CD4-positive, alpha-beta T cell treated with Interleukin-17A for 1 hour (primary cell): ENCODE measurements at regions not wholly inside any gene's neighbourhood (a gene's known extent, or its start where the extent isn't known, plus 50 kb on each side); places are given as distances from the start of the nearest gene placed in this dataset.

Experiments
- DNase-seq: peaks from one replicate; pipeline ENCODE4 v3.0.0-alpha.2; 2020

DNA sequence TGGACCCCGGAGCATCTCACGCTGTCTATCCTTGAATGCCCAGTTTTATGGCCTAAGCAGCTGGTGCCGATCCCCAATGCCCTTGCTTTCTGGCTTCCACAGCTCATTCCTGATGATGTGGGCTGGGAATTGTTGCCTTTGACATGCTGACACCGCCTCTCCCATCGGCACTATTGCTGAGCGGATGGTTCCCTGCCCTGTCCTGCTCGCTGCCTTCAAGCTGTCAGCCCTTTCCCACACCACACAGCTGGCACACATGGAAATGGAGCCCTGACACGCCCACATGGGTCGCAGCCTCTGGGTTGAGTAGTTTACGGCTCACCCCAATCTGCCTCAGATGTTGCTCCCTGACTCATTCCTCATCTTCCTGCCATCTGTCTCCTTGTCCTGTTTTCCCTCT is 110.2 kb upstream of the SESN3 start:
- no peak for DNase-seq

DNA sequence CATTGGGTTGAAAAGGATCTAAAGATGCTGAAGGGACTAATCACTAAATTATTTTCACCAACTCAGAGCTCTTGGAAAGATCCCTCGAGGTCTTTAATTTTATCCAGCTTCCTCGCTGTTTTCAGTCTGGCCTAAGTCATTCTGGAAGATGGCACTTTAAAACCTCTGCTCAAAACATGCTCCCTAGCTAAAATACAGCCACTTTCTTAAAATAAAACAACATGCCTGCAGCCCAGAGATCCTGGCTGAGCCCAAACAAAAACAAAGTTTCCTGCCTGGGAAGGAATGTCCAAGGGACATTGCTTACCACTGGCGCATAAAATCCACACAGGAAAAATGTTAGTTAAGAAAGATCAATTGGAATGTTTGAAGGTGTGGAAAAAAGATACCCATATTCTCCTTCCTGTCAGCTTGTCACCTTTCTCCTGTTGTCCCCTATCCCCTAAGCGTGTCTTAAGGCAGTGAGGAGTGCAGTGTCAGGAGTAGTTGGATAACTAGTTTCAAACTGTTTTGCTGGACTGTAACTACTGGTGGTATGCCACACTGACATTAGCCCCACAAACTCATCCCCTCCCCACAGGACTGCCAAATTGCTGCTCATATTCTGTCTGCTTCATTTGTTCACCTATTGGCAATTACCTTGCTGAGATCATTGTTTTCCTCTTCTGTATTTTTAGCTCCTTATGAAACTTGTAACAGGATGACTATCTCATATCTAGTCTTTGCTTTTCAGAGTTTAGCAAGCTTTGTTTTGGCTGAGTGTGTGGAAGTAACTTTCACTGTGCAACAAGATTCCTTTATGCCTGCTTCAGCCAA is 108.3 kb upstream of the SESN3 start:
- DNase-seq = no peak

DNA sequence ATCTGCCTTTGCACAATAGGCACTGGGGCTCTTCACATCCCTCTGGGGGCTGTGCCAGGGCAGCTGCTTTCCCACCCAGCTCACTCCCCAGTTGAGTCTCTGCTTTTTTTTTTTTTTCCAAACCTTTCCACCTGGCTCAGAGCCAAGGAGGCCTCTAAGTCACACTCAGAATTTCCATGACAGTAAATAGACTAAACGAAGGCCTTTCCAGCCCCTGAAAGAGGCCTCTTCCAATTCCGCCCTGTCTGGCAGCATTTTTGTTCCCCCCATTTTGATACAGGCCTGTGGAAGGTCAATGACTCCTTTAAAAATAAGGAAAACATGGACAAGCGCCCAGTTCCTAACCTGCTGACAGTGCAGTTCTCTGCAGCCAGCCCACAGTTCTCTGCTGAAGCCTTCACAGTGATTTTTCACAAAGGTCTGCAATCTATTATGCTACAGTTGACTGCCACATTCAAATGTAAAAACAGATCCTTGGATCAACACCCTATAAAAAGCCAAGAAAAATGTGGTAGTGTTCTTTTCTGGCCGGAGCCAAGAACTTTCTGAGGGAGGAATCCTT is 107.5 kb upstream of the SESN3 start:
- no peak for DNase-seq

DNA sequence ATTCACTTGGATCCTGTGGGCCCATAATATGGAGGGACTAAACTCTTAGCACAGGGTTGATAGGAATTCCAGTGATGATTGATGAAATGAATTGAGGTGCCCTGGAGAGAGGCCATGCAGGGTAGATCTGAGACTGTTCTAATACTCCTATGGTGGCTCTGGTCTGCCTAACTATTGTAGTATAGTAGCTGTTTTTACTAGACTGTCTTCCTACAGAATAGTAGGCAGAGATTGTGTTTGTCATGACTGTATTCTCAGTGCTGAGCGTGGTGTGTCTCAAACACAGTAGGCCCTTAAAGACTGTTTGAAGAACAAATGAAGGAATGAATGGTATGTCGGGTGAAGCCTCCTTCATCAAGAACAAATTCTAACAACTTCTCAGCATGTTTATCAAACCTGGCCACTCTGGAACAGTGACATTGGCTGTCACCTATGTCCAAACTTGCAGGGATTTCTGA is 107.0 kb upstream of the SESN3 start:
- DNase-seq = no peak

DNA sequence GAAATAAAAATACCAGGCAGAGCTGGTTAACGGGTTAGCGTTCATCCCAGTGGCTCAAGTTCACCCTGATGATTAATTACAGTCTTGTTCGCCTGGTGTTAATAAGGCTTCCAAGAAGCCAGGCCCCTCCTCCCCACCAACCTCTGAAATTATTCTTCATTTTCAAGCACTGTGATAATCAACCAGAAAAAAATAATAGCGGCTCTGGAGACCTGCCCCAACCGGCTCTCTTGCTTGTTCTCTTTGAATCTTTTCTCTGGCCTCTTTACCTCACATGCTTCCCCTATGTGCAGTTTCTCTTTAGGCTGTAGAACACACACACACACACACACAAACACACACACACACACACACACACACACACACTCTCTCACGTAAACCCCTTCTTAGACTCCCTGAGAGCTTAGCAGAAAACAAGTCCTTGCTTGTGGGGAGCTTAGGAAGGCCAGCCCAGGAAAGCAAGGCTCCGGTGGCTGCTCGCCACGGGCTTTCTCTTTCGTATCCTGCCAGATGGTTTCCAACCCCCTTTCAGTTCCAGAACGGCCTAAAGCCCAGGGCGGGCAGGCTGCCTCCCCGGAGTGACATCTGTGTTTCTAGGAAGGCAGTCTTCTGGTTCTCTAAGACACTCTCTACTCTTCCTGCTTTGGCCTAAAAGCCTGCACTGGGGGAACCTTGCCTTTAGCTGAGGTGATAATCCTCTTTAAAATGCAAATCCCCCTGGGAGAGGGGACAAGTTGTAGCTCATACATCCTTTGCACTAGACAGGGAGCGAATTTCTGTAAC is 106.4 kb upstream of the SESN3 start:
- peak; percentile 49 for DNase-seq

DNA sequence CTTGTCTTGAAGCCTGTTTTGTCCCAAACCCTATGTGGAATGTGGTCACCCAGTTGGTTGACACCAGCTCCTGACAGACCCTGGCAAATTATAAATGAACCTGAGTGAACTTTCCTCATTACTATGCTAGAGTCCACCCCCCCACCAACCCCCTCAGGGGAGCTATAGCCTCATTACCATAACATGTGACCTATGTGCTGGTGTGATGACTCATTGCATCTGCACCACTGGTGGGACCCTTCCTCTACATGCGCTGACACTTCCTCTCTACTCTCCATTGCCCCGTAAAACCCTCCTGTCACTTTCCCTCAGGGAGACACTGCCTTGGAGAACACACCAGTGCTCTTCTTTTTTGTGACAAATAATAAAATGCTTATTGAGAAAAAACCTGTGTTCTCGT is 105.0 kb upstream of the SESN3 start:
- no peak for DNase-seq

DNA sequence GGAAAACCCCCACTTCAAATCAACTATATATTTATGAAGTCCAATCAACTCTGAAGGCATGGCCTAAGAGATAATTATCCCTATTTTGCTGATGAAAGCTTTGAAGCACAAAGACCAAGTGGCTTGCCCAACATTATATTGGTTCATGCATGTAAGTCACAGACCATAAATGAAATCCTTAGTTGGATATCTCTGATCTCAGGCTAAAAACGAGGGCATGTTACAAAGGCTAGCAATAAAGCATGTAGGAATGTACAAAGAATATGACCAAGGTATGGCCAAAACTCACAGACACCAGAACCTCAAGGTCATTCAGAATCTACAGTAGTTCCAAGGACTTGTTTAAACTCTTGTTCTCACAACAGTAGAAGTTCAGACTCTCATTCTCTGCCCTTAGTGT is 100.2 kb upstream of the SESN3 start:
- no peak for DNase-seq

DNA sequence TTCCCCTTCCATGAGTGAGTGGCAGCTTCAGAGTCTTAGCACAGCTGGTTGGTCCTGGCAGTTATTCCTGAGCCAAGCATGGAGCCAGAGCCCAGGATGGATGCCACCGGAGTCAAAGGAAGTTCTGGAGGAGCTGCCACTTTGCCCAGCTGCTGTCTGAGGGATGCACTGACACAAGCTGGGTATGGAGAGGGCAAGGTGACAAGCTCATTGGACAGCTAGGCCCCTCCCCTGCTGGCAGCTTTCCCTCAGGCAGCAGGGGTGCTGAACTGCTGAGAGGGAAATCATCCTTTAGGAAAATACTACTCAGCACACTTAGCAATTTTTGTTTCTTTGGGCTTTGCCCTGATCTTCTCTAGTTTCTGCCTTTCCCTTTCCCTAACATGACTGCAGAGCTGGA is 99.3 kb upstream of the SESN3 start:
- DNase-seq = no peak

DNA sequence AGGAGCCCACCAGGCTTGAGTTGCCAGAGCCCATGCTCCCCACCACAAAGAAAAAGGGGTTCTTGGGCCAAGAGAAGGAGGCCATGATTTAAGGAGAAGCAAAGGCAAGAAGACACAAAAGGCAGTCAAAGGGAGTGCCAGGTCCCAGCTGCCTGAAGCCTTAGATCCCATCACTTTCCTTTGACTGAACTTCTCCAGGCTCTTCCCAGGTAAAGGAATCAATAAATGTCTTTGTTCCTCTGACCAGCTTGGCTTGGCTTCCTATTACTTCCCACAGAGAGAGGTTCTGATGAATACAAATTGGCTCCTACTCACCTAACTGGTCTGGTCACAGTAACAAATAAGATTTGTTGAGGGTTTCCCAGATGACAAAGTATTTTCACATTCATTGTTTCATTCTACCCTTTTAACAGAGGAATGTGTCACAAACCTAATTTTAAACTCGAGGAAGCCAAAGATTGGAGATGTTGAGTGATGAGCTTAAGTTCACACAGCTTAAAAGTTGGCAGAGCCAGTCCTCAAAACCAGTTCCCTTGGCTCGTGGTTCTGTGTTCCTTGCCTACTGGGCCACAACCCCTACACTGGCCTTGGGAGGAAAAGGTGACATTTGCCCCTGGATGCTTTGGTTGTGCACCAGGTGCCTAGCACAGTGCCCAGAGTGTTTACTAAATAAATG is 96.4 kb upstream of the SESN3 start:
- DNase-seq = no peak

DNA sequence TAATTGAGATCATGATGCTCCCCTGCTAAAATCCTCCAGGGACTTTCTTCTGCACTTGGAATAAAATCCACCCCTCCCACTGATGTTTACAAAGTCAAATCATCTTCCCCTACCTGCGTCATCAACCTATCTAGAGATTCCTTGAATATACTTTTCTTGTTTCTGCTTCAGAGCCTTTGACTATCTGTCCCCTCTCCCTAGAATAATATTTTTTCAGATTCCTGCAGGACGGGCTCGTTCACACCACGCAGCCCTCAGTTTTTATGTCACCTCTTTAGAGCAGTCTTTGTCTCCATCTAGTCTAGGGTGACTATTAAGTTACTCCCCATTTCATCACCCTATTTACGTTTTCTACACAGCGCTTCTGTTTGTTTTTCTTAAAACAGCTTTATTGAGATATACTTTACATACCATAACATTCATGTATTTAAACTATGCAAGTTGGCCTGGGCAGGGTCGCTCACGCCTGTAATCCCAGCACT is 94.8 kb upstream of the SESN3 start:
- no peak for DNase-seq

DNA sequence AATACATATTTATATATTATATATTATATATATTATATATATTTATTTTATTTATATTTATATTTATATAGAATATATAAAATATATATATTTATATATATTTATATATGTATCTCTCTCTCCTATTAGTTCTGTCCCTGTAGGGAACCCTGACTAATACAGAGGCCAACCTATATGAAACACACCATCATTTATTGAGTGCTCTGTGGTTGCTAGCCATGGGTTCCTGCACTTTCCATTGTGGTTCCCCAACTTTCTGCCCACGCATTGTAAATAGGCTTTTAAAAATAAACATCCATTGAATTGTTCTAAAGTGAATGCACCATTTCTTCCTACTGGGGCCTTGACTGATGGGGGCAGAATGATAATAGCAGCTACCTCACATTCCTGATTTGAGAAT is 93.8 kb upstream of the SESN3 start:
- DNase-seq = no peak

DNA sequence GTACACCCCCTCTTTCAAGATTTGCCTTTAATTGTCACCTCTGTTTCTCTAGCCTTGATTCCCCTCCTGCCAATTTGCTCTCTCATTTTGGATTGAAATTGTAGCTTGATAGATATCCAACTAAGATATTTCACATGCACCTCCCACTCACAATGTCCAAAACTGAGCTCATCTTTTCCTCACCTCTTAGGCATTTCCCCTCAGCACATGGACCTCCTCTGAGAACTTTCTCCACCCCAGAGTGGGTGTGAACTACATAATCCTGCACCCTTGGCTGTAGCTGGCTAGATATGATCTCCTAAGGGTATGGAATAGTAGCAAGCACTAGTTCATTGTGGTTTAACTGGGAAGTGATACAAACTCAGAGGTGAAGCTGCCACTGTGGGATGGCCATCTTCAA is 91.5 kb upstream of the SESN3 start:
- no peak for DNase-seq

DNA sequence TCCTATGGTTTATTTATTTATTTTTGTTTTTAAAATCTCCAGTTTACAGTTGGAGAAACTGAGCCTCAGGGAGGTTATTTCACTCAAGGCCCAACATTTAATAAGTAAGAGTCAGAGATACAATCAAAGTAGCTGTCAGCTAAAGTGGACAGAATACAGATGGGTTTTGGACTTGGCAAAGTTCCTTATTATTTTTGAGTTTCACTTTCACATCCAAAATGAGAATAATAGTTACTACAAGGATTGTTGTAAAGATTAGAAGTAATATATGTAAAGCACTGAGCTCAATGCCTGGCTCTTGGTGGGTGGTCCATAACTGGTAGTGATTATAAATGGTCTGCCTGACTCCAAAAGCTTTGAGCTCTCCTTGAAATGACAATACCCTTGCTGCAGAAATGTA is 87.5 kb upstream of the SESN3 start:
- no peak for DNase-seq

DNA sequence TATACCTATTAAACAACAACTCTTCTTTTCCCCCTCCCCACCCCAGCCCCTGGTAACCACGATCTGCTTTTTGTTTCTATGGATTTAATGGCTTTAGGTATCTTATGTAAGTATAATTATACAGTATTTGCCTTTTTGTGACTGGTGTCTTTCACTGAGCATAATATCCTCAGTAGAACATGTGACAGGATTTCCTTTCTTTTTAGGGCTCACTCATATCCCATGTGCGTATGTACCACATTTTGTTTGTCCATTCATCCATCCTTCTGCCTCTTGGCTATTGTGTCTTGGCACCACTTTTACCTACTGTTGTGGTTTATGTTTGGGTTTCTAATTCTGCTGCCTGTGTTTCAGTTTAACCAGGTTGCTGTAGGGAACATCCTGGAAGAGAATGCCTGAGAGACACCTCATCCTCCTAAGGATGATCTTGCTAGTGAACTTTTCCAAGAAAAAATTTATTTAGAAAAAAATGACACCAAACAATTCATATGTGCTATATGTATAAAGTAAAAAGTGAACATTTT is 77.6 kb upstream of the SESN3 start:
- no peak for DNase-seq

DNA sequence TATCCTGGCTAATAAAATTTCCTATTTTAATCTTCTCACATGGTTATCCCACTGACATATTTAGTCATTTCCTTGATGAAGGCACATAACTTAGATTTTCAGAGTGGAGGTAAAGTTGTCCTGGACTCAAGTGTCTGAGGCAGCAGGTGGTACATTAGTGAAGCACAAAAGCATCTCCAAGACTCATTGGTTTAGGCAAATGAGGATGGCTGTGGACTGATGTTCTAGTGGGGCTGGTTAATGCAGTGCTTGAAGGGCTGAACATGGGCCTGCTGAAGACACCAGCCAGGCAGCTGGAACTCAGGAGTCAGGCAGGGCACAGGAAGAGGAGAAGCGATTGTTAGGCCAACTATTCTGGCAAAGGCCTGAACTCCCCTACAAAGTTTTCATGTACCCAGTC is 76.3 kb upstream of the SESN3 start:
- no peak for DNase-seq

DNA sequence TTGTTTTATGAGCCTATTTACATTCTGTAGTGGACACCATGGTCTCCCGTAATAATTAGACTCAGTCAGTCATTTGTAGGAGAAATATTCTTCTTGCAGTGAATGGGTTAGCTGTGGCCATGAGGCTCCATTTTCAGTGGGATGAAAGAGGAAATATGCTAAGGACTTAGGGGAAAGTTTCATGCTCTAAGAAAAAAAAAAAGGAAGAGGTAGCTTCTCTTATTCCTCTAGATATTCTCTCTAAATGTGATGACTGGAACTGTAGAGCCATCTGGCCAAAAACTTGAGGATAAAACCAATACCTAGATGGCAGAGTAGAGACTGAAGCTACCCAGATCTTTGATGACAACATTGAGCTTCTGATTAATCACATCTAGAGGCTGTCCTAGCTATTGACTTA is 75.8 kb upstream of the SESN3 start:
- no peak for DNase-seq

DNA sequence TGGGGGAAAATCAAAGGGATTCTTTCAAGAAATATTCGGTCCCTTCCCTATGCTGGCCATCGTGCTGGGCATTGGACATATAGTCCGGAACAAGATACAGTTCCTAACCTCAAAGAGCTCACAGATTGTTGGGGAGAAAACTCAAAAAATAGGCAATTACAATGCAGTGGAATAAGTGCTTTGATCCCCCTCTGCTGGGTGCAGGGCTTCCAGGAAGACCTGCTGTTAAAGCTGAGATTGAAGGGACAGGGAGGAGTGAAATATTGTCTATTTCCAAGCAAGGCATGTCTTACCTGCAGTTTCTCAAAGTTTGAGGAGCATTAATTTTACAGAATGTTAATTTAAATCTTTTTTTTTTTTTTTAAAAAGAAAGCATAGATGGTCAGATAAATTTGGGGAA is 75.1 kb upstream of the SESN3 start:
- DNase-seq = no peak

DNA sequence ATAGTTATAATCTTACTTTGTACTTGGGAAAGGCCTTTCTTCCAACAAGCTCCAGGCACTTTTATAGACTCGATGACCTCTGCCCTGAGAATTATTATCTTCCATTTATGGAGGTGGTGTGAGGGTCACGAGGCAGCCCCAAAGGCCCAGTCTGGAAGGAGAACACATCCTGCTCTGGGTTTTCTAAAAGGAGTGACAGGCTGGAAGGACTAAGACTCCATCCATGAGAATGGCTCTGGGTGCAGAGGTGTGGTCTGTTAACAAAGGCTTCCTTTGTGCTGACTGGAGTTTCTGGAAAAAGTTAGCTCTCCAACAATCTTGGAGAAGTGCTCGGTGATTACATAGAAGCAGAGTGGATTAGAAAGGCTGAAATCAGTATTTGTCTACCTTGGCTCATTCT is 74.7 kb upstream of the SESN3 start:
- no peak for DNase-seq

DNA sequence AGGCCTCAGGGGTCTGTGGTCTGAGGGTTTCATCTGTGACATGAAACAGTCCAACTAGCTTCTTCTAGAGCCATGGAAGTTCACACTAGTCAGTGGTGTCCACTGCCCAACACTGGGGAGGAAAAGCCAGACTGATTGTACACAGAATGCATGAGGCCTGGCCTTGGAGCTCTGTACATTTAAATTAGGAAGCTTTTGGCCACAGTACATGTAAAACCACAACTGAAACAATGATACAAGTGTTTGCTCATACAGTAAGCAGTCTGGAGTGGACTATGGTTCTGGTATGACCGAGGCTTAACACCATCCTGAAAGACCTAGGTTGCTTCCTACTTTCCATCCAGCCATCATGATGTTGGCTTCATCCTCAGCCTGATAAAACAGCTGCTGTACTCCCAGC is 73.8 kb upstream of the SESN3 start:
- DNase-seq = no peak

DNA sequence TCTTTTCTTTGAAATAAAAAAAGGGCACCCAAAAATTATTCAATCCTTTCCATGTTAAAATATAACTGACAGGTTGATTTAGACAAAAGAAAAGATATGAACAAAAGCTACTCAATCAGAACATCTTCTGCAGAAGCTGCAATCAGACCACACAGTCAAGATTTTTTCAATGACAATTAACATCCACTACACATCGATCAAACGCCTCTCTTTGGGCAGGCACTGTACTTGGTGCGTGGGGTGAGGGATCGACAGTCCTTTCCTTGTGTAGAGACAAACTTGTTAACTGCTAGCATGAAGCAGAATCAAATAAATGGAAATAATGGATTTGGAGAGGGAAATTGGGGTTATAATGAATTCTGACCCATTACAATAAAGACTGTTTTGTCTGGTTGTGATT is 71.2 kb upstream of the SESN3 start:
- no peak for DNase-seq

DNA sequence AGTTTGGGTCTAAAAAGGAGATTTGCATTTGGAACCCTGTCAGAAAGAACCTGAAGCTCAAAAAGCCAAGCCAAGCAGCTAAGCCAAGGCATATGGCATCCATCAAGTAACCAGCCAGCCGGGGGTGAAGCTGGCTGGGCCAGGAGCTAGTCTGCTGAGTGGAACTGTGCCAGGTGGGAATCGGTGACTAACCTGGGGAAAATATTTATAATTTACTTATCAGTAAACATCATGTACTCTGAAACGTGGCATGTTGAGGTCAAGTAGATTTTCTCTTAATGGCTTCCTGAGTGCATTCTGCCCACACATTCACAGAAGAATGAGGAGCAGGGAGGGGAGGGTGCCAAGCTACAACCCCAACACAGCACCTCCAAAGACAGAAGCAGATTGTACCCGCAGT is 70.5 kb upstream of the SESN3 start:
- DNase-seq = no peak

DNA sequence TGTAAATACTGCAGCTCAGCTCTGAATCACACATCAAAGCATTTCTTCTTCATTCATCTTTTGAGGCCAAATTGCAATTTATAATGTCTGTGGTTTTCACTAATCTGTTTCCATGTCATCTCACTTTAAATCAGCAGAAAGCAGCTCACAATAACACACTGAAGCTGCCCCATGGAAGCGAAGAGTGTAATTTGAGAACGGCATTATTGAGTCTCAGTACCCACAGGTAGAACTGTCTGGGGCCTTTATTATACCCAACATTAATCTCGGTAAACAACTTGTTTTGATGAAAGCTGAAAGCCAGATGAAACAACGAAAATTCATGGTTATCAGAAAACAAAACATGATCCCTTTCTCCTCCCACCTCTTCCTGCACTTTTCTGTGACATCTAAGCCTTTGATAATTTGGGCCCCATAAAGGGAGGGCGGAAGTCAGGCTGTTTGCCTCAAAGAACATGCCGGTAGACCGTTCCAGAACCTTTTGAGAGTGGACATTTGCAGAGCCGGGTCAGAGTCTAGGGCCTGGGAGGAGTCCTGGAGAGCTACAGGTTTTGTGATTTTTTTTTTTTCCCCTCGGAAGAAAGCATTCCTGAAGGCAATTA is 68.2 kb upstream of the SESN3 start:
- DNase-seq = peak; percentile 24
